ENCODE measurements at regions not wholly inside any gene's neighbourhood (a gene's known extent, or its start where the extent isn't known, plus 50 kb on each side); places are given as distances from the start of the nearest gene placed in this dataset.
"Not testable (repeated sequence)": the region's sequence is repeated elsewhere in the genome, so short reads cannot be mapped to it uniquely, and the experiment has no call there.

DNA sequence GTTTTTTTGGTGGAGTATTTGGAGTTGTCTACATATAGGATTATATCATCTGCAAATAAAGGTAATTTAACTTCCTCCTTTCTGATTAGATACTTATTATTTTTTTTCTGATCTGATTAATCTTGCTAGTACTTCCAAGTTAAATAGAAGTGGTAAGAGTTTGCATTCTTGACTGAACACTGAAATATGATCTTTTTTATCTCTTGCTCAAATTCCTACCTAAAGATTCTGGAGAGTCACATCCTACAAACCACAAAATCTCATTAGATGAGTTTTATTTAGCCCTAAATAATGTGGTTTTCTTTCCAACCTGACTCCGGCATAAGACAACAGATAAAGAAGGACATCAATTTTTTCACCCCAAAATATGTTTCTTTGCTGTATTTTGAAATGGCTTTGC is 977.9 kb upstream of the GBE1 start:
- no peak for DNase-seq

DNA sequence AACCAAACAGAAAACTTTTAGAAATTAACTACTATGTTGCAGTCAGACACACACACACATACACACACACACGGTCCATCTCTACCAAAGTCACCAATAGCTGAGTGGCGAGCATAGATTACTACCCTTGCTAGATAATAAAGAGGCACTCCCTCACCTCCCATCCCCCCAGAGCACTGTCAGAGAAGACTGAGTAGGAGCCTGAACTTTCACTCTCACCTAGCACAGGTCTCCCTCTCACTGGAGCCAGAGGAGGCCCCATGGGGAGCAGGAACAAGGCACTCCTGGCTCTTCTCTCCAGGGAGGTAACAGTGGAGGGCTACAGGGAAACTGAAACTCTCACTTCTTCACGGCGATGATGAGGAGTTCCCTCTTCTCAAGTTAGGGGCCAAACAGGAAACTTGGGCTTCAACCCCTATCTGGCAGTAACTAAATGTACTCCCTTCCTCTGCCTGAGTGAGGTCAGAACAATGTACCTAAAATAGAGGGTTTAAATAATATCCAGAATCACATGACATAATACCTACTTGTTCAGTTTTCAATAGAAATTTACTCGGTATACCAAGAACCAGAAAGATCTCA is 975.3 kb upstream of the GBE1 start:
- no peak for DNase-seq

DNA sequence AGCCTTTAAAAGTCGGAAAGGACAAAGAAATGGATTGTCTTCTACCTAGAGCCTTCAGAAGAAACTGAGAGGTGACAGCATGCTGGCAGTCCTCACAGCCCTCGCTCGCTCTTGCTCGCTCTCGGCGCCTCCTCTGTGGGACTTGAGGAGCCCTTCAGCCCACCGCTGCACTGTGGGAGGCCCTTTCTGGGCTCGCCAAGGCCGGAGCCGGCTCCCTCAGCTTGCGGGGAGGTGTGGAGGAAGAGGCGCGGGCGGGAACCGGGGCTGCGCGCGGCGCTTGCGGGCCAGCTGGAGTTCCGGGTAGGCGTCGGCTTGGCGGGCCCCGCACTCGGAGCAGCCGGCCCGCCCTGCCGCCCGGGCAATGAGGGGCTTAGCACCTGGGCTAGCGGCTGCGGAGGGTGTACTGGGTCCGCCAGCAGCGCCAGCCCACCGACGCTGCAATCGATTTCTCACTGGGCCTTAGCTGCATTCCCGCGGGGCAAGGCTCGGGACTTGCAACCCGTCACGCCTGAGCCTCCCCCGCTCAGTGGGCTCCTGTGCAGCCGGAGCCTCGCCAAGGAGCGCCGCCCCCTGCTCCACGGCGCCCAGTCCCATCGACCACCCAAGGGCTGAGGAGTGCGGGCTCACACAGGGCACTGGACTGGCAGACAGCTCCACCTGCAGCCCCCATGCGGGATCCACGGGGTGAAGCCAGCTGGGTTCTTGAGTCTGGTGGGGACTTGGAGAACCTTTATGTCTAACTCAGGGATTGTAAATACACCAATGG is 953.8 kb upstream of the GBE1 start:
- no peak for DNase-seq

DNA sequence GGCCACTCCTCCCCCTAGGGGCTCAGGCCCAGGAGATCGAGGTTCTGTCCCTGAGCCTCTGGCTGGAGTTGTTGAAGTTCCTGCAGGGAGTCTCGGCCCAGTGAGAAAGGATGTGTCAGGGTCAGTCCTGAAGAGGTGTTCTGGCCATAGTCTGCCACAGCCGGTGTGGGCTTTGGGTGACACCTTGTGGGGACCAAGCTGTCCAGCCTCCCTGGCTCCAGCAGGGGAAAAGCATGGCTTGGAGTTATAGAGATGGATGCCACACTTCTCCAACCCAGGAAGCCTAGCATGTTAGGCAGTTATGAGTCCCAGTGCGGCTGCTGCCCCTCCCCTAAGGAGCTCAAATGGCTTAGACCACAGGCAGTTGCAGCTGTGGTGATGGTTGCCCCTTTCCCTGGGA is 945.6 kb upstream of the GBE1 start:
- no peak for DNase-seq

DNA sequence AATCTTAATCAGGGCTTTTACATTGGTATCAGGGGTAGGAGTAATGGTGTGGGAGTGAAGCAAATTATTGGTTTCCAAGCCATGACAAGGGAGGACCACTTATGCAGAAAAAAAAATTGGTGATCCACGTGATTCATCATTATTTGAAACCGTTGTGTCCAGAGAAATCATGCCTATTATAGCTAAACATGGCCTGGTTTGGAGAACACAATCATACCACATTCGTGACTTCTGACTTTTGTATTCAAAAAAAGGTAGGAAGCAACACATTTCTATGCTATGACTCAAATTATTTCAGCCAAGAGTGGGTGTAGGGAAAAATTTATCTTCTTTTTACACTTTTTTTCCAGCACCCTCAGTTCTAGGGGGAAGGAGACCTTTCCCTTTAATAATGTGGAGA is 924.3 kb upstream of the GBE1 start:
- no peak for DNase-seq

DNA sequence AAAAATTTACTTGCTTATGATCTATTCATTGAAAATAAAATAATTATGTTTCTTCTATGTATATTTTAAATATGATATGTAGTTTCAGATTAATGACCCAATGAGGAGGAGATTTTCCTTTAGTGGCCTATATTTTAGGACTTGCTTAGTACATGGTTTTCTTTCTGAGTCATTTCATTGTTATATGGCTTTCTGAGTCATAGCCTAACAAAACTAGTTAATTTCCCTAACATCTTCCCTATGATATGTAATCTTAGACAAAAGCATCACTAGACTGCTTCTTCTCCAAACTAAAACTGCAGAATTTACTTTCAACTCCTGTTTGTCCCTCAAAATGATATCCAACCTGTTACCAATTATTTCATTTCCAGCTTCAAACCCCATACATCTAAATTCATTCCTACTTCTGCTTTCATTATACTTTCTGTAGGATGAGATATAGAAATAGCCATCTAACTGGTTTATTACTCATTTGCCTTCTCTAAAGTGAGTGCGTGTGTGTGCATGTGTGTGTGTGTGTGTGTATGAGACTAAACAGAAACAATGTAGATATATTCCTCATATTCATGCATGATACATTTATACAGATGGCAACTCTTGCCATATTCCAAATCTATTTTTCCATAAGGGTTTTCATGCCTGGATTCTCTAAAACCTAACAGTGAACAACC is 915.0 kb upstream of the GBE1 start:
- DNase-seq = no peak

DNA sequence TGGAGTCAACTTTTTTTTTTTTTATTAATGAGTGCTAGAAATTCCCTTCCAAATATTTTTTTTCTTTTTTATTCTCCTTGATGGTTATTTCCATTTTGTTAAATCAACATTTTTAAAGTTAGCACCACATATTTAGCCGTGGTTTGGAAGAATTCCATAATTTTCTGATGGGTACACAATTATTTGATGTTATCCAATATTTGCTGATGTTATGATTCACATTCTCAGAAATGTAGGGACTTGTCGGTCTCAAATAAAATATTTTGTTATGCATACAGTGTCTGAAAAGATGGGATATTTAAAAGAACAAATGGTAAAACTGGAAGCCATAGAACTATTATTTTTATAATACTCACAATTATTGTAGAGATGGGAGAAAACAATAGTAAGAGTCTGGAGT is 911.5 kb upstream of the GBE1 start:
- DNase-seq = no peak

DNA sequence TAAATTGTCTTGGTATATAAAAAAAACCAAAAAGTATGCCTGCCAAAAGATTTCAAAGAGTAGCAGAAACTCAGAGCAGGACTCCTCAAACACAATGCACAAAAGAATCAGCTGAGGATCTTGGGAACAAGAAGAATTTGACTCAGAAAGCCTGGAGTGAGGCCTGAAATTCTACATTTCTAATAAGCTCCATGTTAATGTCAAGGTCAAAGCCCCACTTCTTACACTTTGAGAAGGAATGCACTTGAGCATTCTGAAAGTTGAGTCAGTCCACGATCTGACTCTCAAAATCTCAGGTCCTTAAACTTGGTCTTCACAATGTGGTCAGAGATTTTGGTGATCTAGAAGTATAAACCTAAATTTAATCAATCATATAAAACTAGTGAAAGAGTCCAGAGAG is 910.0 kb upstream of the GBE1 start:
- no peak for DNase-seq

DNA sequence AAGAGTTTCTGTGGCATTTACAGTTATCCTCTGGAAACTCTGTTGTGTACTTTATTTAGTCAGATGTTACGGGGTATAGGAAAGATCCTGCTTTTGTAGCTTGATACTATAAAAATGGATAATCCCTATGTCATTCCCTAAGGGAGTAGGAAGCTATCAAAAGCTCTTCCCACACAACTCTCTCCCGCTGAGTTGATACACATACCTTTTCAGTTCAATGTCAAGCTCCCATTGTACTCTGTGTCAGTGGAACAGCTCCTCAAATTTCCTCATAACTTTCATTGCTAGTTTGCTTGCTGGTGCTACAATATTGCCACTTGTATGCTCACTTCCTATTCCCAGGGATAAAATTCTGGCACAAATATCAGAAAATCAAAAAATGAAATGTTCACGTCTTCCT is 893.3 kb upstream of the GBE1 start:
- DNase-seq = no peak

DNA sequence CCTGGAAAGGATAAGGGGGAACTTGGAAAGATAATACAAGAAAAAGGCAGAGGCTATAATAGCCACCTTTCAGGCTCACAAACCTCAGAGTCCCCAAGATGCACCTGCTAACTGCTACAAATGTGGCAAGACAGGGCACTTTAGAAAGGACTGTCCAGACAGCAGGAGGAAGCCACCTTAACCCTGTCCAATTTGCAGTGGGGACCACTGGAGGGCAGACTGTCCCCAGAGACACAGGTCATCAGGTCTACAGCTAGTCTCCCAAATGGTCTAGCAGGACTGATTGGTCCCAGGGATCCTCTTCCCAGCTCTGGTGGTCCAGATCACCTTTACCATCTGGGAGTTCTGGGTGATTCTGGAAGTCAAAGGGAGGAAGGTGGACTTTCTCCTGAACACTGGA is 882.5 kb upstream of the GBE1 start:
- DNase-seq = no peak

DNA sequence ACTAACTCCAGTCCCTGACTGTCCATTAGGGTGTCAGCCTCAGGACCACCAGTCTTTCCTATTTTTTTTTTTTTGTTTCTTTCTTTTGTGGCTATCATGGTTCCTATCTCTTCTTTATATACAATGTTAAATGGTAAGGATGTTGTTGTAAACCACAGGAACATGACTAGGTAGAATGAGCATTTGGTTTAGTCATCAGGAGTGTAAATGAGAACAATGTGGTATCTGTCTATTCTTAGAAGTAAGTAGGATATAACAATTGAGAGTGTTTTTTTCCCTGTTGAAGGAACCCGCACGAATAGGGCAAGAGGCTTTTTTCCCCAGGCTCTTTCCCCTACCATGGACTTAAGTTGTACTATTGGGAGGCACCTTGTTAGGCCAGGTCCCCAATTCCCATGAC is 880.3 kb upstream of the GBE1 start:
- DNase-seq = no peak

DNA sequence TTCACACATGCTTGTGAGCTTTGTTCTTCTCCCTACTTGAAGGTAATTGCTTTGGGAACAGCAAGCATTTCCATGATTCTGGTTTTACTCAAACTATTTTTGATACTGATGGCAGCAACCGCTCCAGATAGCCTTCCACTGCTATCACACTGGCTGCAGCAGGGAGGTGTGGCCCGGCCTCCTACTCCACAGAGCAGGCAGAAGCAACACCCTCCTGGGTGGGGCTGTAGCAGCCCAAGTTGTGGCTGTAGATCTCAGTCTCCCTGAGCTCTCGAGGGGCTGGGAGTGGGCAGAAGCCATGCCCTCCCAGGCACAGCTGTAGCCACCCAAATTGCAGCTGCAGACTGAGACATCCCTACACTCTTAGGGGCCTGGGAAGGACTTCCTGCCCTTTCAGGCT is 878.8 kb upstream of the GBE1 start:
- no peak for DNase-seq

DNA sequence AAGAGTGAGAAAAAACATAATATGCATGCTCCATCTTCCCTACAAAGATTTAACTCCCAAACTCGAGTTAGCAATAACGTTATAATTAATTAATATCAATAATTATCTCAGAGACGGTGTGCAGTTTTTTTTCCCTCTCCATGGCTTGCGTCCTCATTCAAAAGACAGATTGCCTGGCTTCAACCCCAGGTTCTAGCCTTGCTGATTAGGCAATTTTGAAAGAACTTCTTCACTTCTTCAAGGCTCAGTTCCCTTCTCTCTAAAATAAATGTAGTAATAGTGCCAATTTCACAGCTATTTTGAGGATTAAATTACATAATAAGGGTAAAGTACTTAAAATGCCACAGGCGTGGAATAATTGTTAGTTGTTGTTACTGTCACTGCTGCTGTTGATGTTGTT is 876.1 kb upstream of the GBE1 start:
- no peak for DNase-seq

DNA sequence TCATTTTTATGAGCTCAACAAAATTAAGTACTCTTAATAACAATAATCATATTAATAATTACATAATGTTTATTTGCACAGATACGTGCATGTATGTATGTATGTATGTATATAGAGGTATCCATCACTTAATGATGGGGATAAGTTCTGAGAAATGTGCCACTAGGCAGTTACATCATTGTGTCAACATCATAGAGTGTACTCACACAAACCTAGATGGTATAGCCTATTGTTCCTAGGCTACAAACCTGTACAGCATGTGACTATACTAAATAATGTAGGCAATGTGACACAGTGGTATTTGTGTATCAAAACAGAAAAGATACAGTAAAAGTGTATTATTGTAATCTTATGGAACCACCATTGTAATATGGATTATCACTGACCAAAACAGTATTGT is 874.7 kb upstream of the GBE1 start:
- DNase-seq = no peak

DNA sequence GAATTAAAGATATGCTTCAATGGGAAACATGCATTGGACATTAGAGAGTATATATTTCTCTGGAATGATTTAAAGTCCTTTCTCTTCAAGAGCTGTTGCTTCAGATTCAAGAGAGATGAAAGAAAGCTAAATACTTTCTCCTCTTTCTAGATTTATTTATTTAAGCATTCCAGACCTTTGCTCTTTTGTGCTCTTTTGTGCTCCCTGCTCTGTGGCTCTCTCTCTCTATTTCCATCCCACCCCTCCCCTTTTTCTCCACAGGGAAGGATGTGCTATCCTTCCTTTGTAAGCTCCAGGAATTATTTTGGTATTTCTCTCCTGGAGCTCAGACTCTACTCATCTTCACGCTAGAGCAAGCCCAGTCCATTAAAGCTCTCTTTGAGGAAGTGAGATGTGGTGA is 871.9 kb upstream of the GBE1 start:
- no peak for DNase-seq

DNA sequence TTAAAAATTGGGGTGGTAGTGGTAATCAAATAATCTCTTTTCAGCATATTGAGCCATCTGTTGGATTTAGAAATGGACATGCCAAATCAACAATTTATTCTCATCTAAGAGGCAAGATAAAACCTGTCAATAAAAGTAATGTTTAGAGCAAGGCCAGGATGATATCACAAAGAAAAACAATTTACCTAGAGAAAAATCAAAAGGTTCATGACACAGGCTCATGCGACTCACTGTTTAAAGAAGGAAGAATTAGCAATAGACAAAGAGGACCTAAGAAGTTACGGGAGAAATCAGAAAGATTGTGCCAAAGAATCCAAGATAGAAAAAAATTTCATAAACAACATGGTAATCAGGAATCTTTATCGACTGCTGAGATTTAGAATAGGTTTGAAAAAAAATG is 868.5 kb upstream of the GBE1 start:
- DNase-seq = no peak

DNA sequence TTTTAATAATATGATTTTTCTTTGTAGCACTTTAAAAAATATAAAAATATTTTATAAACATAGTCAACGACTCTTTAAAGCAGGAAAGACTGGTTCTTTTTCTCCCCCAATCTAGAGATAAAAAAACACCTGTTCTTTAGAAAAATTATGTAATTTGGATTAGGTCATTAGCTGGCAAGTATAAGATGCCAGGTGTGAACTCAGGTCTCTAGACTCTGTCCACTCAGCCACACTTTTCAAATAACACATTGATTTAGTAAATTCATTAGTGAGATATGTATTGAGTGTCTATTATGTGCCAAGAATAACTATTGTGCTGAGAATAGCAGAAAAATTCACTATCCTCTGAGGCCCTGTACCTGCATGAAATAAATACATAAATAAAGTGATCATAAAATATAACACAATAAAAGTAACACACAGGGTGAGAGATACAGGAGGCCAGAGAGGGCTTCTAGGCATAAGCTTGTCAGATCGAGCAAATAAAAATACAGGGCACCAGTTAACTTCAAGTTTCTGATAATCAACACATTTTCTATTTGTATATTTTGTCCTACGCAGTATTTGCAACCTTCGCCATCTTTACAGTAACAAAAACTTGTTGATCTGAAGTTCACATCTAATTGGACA is 867.1 kb upstream of the GBE1 start:
- DNase-seq = no peak

DNA sequence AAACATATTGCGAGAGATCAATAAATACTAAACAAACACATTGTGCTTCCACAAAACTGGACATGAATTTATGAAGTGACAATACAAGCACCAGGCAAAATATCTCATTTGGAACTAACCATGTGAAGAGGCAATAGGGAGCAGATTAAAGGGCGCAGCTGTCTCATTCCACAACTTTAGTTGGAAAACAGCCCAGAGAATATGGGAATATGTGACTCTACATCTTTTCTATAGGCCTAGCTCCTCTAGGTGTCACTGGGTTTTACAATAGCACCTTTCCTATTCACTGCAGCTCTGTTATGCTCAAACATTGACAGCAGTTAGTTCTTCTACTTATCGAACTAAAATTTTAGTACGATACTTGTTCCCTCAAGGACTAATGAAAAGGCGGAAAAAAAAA is 866.3 kb upstream of the GBE1 start:
- DNase-seq = no peak

DNA sequence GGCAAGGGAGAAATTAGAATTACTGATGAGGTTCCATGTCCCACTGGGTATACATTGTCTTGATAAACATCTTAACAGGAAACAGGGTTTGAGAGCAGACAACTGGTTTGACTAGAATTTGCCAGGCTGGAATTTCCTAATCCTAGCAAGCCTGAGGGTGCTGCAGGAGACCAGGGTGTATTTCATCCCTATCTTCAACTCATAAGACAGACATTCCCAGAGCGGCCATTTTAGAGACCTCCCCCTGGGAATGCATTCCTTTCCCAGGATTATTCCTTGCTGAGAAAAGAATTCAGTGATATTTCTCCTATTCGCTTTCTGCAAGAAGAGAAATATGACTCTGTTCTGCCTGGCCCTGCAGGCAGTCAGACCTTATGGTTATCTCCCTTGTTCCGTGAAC is 859.3 kb upstream of the GBE1 start:
- DNase-seq = not testable (repeated sequence)

DNA sequence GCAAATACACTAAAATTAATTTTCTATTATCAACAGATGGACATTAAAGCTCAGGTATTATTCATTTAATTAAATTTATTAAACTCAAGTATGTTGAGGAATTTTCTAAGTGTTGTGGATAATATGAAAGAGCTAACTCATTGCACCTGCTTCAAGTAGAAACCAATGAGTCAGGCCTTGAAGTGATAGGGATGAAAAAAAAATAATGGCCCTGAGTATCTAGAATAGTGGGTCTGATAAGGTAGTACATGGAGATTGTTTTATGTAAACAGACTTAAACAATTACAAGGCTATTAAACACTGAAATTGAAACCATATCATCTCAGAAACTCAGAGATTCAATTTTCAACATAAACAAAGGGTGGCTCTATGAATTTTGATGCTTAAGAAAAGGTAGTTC is 857.1 kb upstream of the GBE1 start:
- DNase-seq = no peak

DNA sequence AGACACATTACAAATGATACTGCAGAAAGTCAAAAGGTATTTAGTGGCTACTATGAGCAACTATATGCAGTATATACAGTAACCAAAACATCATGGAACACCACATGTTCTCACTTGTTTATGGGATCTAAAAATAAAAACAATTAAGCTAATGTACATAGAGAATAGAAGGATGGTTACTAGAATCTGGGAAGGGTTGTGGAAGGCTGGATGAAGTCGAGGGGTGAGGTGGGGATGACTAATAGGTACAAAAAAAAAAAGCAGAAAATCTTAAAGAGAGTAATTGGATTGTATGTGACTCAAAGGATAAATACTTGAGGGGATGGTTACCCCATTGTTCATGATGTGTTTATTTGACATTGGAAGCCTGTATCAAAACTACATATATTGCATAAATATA is 848.8 kb upstream of the GBE1 start:
- DNase-seq = no peak

DNA sequence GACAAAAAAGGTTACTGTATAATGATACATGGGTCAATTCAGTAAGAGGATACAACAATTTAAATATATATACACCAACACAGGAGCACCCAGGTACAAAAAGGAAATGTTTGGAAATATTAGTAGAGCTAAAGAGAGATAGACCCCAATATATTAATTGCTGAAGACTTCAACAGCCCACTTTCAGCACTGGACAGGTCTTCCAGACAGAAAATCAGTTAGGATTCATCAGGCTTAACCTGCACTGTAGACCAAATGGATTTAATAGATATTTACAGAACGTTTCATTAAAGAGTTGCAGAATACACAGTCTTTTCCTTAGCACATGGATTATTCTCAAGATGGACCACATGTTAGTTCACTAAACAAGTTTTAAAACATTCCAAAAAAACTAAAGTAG is 845.9 kb upstream of the GBE1 start:
- DNase-seq = no peak

DNA sequence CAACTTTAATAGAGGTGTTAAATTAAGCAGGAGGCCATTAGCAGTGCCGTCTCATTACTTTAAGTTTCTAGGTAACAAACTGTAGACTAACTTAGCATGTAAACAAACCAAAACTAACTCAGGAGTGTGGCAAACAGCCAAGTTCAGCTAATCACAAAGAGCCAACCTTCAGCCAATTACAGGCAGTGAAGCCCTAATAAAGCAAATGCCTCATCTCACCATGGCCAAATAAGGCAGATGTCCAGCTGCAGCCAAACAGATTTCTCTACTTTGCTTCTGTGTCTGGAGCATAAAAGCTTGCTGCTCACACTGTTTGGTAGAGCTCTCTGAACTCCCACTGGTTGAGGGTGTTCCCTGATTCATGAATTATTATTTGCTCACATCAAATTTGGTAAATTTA is 835.4 kb upstream of the GBE1 start:
- DNase-seq = no peak

DNA sequence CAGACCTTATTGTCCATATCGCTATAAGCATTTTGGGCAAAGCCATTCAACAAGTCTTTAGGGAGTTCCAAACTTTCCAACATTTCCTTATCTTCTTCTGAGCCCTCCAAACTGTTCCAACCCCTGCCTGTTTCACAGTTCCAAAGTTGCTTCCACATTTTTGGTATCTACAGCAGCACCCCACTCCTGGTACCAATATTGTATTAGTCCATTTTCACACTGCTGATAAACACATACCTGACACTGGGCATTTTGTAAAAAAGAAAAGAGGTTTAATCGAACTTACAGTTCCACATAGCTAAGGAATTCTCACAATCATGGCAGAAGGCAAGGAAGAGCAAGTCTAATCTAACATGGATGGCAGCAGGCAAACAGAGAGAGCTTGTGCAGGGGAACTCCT is 834.1 kb upstream of the GBE1 start:
- no peak for DNase-seq
